ENCODE measurements at regions not wholly inside any gene's neighbourhood (a gene's known extent, or its start where the extent isn't known, plus 50 kb on each side); places are given as distances from the start of the nearest gene placed in this dataset.

DNA sequence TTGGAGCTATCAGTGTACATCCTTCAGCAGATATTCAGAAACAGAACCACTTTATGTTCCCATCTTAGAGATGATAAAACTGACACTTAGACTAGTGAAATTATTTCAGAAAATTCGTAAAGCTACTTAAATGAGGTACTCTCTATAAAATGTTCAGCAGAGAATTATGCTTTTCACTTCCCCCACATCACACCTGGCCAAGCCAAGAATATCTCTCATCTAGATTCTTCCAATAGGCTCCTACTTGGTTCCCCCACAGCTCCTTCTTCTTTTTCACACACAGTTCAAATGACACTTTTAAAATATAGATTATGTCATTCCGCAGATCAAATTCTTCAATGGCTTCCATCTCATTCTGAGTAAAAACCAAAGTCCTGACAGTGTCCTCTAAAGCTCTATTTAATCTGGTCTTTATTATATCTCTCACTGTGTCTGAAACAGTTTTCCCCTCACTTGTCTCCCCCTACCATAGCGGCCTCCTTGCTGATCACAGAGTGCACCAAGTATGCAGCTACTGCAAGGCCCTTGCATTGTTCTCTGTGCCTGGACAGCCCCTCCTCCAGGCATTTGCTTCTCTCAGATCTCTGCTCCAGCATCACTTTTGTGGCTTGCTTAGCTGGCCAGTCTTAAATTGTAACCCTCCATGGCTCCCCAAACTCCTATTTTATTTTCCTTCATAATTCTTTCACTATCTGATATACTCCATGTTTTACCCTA, 736.8 kb upstream of the USP15 start:
- H3K36me3 ChIP-seq, result no peaks in the 10 kb centered on the region
- TF ChIP-seq, protein P1, sequence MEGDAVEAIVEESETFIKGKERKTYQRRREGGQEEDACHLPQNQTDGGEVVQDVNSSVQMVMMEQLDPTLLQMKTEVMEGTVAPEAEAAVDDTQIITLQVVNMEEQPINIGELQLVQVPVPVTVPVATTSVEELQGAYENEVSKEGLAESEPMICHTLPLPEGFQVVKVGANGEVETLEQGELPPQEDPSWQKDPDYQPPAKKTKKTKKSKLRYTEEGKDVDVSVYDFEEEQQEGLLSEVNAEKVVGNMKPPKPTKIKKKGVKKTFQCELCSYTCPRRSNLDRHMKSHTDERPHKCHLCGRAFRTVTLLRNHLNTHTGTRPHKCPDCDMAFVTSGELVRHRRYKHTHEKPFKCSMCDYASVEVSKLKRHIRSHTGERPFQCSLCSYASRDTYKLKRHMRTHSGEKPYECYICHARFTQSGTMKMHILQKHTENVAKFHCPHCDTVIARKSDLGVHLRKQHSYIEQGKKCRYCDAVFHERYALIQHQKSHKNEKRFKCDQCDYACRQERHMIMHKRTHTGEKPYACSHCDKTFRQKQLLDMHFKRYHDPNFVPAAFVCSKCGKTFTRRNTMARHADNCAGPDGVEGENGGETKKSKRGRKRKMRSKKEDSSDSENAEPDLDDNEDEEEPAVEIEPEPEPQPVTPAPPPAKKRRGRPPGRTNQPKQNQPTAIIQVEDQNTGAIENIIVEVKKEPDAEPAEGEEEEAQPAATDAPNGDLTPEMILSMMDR (IDR thresholded peaks at IDR 0.05), result no peak
- no peak overlapping the region for H3K4me3 ChIP-seq (ENCODE audit: low read depth in 1 of 2, low read length in 1 of 2)
- no peak overlapping the region for H3K27ac ChIP-seq
- no peaks in the 10 kb centered on the region for H3K4me1 ChIP-seq (ENCODE audit: control insufficient read depth in 1 of 2, insufficient read depth in 1 of 2, low read depth in 1 of 2, low read length in 1 of 2)
- no peaks in the 10 kb centered on the region for H3K27me3 ChIP-seq
- no peaks in the 10 kb centered on the region for H3K9me3 ChIP-seq

DNA sequence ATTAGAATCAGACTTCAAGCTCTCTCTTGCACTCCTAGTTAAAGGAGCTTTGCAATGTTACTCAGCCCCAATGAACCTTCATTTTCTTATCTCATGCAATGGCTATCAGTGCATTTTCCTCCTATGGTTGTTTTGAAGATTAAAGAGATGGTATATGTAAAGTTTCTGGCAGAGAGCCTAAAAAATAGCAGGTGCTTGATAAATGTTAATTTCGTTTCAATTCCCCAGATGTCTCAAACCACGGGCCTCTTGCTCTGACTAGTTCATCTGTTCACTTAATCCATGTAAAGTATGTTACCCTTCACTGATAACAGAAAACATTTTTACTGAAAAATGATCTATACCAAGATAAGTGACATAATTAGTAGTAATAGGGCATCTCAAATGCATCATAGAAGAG, 735.4 kb upstream of the USP15 start:
- no peaks in the 10 kb centered on the region for H3K9me3 ChIP-seq
- no peak overlapping the region for H3K4me3 ChIP-seq (ENCODE audit: low read depth in 1 of 2, low read length in 1 of 2)
- no peaks in the 10 kb centered on the region for H3K27me3 ChIP-seq
- no peaks in the 10 kb centered on the region for H3K36me3 ChIP-seq
- no peaks in the 10 kb centered on the region for H3K4me1 ChIP-seq (ENCODE audit: control insufficient read depth in 1 of 2, insufficient read depth in 1 of 2, low read depth in 1 of 2, low read length in 1 of 2)
- no peak overlapping the region for H3K27ac ChIP-seq
- TF ChIP-seq, protein P1 (IDR thresholded peaks at IDR 0.05), result no peak

DNA sequence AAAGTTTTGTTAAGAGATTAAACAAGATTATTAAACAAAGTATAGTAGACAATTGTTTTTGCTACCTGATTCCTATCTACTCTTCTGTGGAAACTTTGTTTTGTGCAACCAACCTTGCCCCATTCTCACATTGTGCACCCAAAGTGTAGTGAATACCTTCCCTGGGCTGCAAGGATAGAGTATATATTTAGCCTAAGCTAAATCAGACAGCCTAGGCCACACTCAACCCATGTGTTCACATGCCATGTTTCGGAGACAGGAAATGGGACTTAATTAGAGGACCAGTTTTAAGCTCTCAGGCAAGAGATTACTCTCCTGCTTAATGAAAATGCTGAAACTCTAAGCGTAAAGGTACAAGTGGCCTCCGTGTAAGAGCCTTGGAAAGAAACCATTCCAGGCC, 734.9 kb upstream of the USP15 start:
- no peaks in the 10 kb centered on the region for H3K9me3 ChIP-seq
- H3K36me3 ChIP-seq, result no peaks in the 10 kb centered on the region
- TF ChIP-seq, protein P1 (IDR thresholded peaks at IDR 0.05), result no peak
- no peak overlapping the region for H3K4me3 ChIP-seq (ENCODE audit: low read depth in 1 of 2, low read length in 1 of 2)
- H3K4me1 ChIP-seq (ENCODE audit: control insufficient read depth in 1 of 2, insufficient read depth in 1 of 2, low read depth in 1 of 2, low read length in 1 of 2), result no peaks in the 10 kb centered on the region
- H3K27me3 ChIP-seq, result no peaks in the 10 kb centered on the region
- no peak overlapping the region for H3K27ac ChIP-seq

DNA sequence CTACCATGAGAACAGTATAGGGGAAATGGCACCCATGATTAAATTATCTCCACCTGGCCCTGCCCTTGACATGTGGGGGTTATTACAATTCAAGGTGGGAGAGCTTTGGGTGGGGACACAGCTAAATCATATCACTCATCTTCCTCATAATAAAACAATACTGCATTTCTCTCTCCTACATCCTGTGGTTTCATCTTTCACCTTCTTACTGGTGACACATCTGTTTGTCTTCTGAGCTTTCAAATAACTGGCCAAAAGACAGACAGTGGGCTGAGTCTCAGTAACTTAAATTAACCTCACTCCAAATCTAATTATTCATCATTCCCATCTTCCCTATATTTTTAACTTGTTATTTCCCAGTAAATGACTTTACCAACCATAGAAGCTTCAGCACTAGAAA, 729.7 kb upstream of the USP15 start:
- H3K9me3 ChIP-seq, result no peaks in the 10 kb centered on the region
- TF ChIP-seq, protein P1 (IDR thresholded peaks at IDR 0.05), result no peak
- no peak overlapping the region for H3K4me3 ChIP-seq (ENCODE audit: low read depth in 1 of 2, low read length in 1 of 2)
- no peaks in the 10 kb centered on the region for H3K4me1 ChIP-seq (ENCODE audit: control insufficient read depth in 1 of 2, insufficient read depth in 1 of 2, low read depth in 1 of 2, low read length in 1 of 2)
- H3K27ac ChIP-seq, result no peak overlapping the region
- no peaks in the 10 kb centered on the region for H3K27me3 ChIP-seq
- no peaks in the 10 kb centered on the region for H3K36me3 ChIP-seq

DNA sequence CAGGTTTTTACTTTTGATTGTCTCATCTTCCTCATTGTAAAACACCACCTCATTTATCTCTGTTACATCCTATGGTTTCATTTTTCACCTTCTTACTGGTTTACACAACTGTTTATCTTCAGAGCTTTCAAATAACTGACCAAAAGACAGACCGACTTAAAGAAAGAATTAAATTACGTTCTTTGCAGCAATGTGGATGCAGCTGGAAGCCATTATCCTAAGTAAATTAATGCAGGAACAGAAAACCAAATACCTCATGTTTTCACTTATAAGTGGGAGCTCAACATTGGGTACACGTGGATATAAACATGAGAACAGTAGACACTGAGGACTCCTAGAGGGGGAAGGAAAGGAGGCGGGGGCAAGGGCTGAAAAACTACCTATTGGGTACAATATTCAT, 729.0 kb upstream of the USP15 start:
- TF ChIP-seq, protein P1 (IDR thresholded peaks at IDR 0.05), result no peak
- Histone ChIP-seq H3K4me1 (ENCODE audit: control insufficient read depth in 1 of 2, insufficient read depth in 1 of 2, low read depth in 1 of 2, low read length in 1 of 2) (no peaks in the 10 kb centered on the region), H3K36me3 (no peaks in the 10 kb centered on the region), H3K9me3 (no peaks in the 10 kb centered on the region), H3K4me3 (ENCODE audit: low read depth in 1 of 2, low read length in 1 of 2) (no peak overlapping the region), H3K27ac (no peak overlapping the region), H3K27me3 (no peaks in the 10 kb centered on the region)

All from neutrophil (primary cell).